IMR-90 (cell line): ENCODE measurements at regions not wholly inside any gene's neighbourhood (a gene's known extent, or its start where the extent isn't known, plus 50 kb on each side); places are given as distances from the start of the nearest gene placed in this dataset.

ENCODE experiments used
- ATAC-seq: fragments of 200-7000 bp; cut with Tn5 transposase; 2 replicates; pipeline ENCODE4 v1.9.1; 2020; ENCODE audit warnings: low read depth, mild to moderate bottlenecking, moderate library complexity
- BruUV-seq: library from RNA; stranded (reverse); fragments of 400-500 nt; replicated peaks from 2 replicates; lab custom pipeline; 2021; lab: Mats Ljungman, UMichigan
- CTCF ChIA-PET: fragments of 300-600 bp; formaldehyde crosslinking; extraction: SDS; loops from one replicate; lab custom pipeline; 2021; ENCODE audit warnings: antibody characterized with exemption; lab: Yijun Ruan, JAX
- POLR2A ChIA-PET: fragments of 300-600 bp; sonication (Branson Sonifier 250); formaldehyde crosslinking; loops from one replicate; lab custom pipeline; 2022; ENCODE audit warnings: antibody characterized with exemption; ENCODE audit not compliant: unreplicated experiment; lab: Charles Lee
- DNase-seq: peaks from one replicate; pipeline ENCODE4 v3.0.0; 2013
- H2AFZ ChIP-seq: replicated peaks from 2 replicates; pipeline ENCODE3; 2013; ENCODE audit warnings: low read length, mild to moderate bottlenecking; ENCODE audit not compliant: poor library complexity
- H2AK5ac ChIP-seq: 2 replicates; pipeline ENCODE4 v1.6.1; 2013; ENCODE audit warnings: low read depth, low read length, inconsistent platforms
- H2AK9ac ChIP-seq: replicated peaks from 2 replicates; pipeline ENCODE3; 2013; ENCODE audit warnings: mild to moderate bottlenecking, low read depth, low read length, moderate library complexity; ENCODE audit not compliant: poor library complexity
- H2BK120ac ChIP-seq: 2 replicates; pipeline ENCODE4 v1.6.1; 2013; ENCODE audit warnings: low read depth, low read length, inconsistent platforms
- H2BK15ac ChIP-seq: 3 replicates; pipeline ENCODE4 v1.6.1; 2013; ENCODE audit warnings: low read depth, low read length, inconsistent platforms
- H2BK20ac ChIP-seq: 2 replicates; pipeline ENCODE4 v1.6.1; 2013; ENCODE audit warnings: low read depth, mild to moderate bottlenecking, inconsistent platforms, low read length, moderate library complexity
- H2BK5ac ChIP-seq: 2 replicates; pipeline ENCODE4 v1.6.1; 2013; ENCODE audit warnings: mild to moderate bottlenecking, low read depth, low read length, inconsistent platforms; ENCODE audit not compliant: poor library complexity, severe bottlenecking
- H3K14ac ChIP-seq: replicated peaks from 2 replicates; pipeline ENCODE4 v1.6.1; 2013; ENCODE audit warnings: low read depth, low read length, inconsistent platforms
- H3K18ac ChIP-seq: 2 replicates; pipeline ENCODE4 v1.6.1; 2013; ENCODE audit warnings: low read depth, low read length, control low read depth
- H3K23ac ChIP-seq: 2 replicates; pipeline ENCODE4 v1.6.1; 2013; ENCODE audit warnings: low read depth, low read length, inconsistent platforms
- H3K27ac ChIP-seq: 2 replicates; pipeline ENCODE4 v1.5.1; 2013; ENCODE audit warnings: mild to moderate bottlenecking, control low read depth, low read length; ENCODE audit not compliant: insufficient read depth
- H3K27me3 ChIP-seq: 2 replicates; pipeline ENCODE4 v1.6.1; 2013; ENCODE audit warnings: low read length; ENCODE audit not compliant: control insufficient read depth, insufficient read depth
- H3K36me3 ChIP-seq: 2 replicates; pipeline ENCODE4 v1.6.1; 2013; ENCODE audit warnings: low read length, mixed read lengths; ENCODE audit not compliant: control insufficient read depth, insufficient read depth
- H3K4ac ChIP-seq: 2 replicates; pipeline ENCODE4 v1.6.1; 2013; ENCODE audit warnings: low read depth, low read length, inconsistent platforms
- H3K4me1 ChIP-seq: 2 replicates; pipeline ENCODE4 v1.6.1; 2013; ENCODE audit warnings: low read length, mixed read lengths; ENCODE audit not compliant: control insufficient read depth, insufficient read depth
- H3K4me2 ChIP-seq: 2 replicates; pipeline ENCODE4 v1.6.1; 2013; ENCODE audit warnings: low read depth, mild to moderate bottlenecking, control low read depth, low read length, moderate library complexity
- H3K4me3 ChIP-seq: 2 replicates; pipeline ENCODE4 v1.5.1; 2013; ENCODE audit warnings: low read depth, mild to moderate bottlenecking, control low read depth, low read length, moderate library complexity; ENCODE audit not compliant: insufficient read depth
- H3K56ac ChIP-seq: 2 replicates; pipeline ENCODE4 v1.6.1; 2013; ENCODE audit warnings: low read length, inconsistent platforms; ENCODE audit not compliant: insufficient read depth; ENCODE audit errors: extremely low read depth
- H3K79me1 ChIP-seq, 2 experiments: 2 replicates each; pipeline ENCODE4 v1.6.1; 2013; ENCODE audit warnings: low read length in 2 of 2, inconsistent platforms in 1 of 2, low read depth in 1 of 2
- H3K9ac ChIP-seq: 2 replicates; pipeline ENCODE4 v1.6.1; 2013; ENCODE audit warnings: low read depth, low read length, control low read depth
- H3K9me1 ChIP-seq: 2 replicates; pipeline ENCODE4 v1.6.1; 2013; ENCODE audit warnings: low read length, inconsistent platforms; ENCODE audit not compliant: insufficient read depth
- H3K9me3 ChIP-seq: 2 replicates; pipeline ENCODE4 v1.6.1; 2013; ENCODE audit warnings: low read length; ENCODE audit not compliant: control insufficient read depth, insufficient read depth
- H4K20me1 ChIP-seq: 2 replicates; pipeline ENCODE4 v1.6.1; 2013; ENCODE audit warnings: low read length, inconsistent platforms; ENCODE audit not compliant: insufficient read depth
- H4K5ac ChIP-seq: 2 replicates; pipeline ENCODE4 v1.6.1; 2013; ENCODE audit warnings: mild to moderate bottlenecking, low read depth, low read length, control low read depth
- H4K8ac ChIP-seq, 2 experiments: 2 replicates each; pipeline ENCODE4 v1.6.1; 2013; ENCODE audit warnings: low read depth in 2 of 2, low read length in 2 of 2, control low read depth in 1 of 2, inconsistent platforms in 1 of 2
- H4K91ac ChIP-seq: 2 replicates; pipeline ENCODE4 v1.6.1; 2013; ENCODE audit warnings: low read depth, low read length, inconsistent platforms; ENCODE audit not compliant: insufficient read depth
- CEBPB ChIP-seq: IDR thresholded peaks from 2 replicates; pipeline ENCODE4 v1.6.1; 2012; ENCODE audit warnings: low read depth, low read length, improper control_type of control experiment
- ELK1 ChIP-seq: fragments of 150-350 bp; IDR thresholded peaks from 2 replicates; pipeline ENCODE4 v1.6.1; 2016; ENCODE audit warnings: low read depth, mild to moderate bottlenecking, low read length, moderate library complexity, borderline replicate concordance
- FOS ChIP-seq: fragments of 150-350 bp; IDR thresholded peaks from 2 replicates; pipeline ENCODE4 v1.6.1; 2016; ENCODE audit warnings: low read depth, low read length
- MAFK ChIP-seq: IDR thresholded peaks from 2 replicates; pipeline ENCODE4 v1.6.1; 2012; ENCODE audit warnings: low read depth, low read length, improper control_type of control experiment
- MAZ ChIP-seq: IDR thresholded peaks from 2 replicates; pipeline ENCODE4 v1.6.1; 2012; ENCODE audit warnings: low read depth, mild to moderate bottlenecking, low read length, improper control_type of control experiment, moderate library complexity, borderline replicate concordance
- MXI1 ChIP-seq: IDR thresholded peaks from 2 replicates; pipeline ENCODE4 v1.6.1; 2012; ENCODE audit warnings: low read depth, mild to moderate bottlenecking, low read length, moderate library complexity, borderline replicate concordance
- NFE2L2 ChIP-seq: fragments of 150-350 bp; IDR thresholded peaks from 2 replicates; pipeline ENCODE4 v1.6.1; 2016; ENCODE audit warnings: low read depth, mild to moderate bottlenecking, low read length
- POLR2A ChIP-seq: IDR thresholded peaks from 2 replicates; pipeline ENCODE4 v1.6.1; 2012; ENCODE audit warnings: mild to moderate bottlenecking, low read depth, low read length
- RAD21 ChIP-seq: IDR thresholded peaks from 2 replicates; pipeline ENCODE4 v1.6.1; 2012; ENCODE audit warnings: low read length, improper control_type of control experiment
- RCOR1 ChIP-seq: IDR thresholded peaks from 2 replicates; pipeline ENCODE4 v1.6.1; 2012; ENCODE audit warnings: mild to moderate bottlenecking, low read length, improper control_type of control experiment; ENCODE audit not compliant: insufficient replicate concordance
- RFX5 ChIP-seq: IDR thresholded peaks from 2 replicates; pipeline ENCODE4 v1.8.0; 2012; ENCODE audit warnings: low read depth, mild to moderate bottlenecking, low read length, moderate library complexity
- SMC3 ChIP-seq: fragments of 150-350 bp; IDR thresholded peaks from 2 replicates; pipeline ENCODE4 v1.6.1; 2016; ENCODE audit warnings: low read depth, mild to moderate bottlenecking, antibody characterized with exemption, low read length, moderate library complexity
- WGBS, 2 experiments: methylation state at CpG; one replicate each; pipeline versions ENCODE4 v1.1.5 to v1.1.7; 2013; ENCODE audit warnings: missing lambda C conversion rate in 2 of 2; ENCODE audit not compliant: insufficient read length in 1 of 2; ENCODE audit errors: extremely low coverage in 2 of 2; 5-methylcytosine and 5-hydroxymethylcytosine counted together
- dilution Hi-C: fragments of 300-500 bp; cut with HindIII; formaldehyde crosslinking; loops from one replicate; pipeline ENCODE4 v1.14.3; 2018; ENCODE audit warnings: low sequenced_read_pairs; ENCODE audit not compliant: unreplicated experiment
- in situ Hi-C: fragments of 300-500 bp; cut with MboI; formaldehyde crosslinking; loops from 3 replicates; pipeline ENCODE4 v1.14.3; 2019; ENCODE audit warnings: low sequenced_read_pairs, inconsistent platforms, mixed read lengths
- intact Hi-C: fragments of 100-400 bp; cut with micrococcal nuclease; formaldehyde crosslinking; loops from 2 replicates; pipeline ENCODE4 v1.10.0; 2022
- TF ChIP-seq, protein P1 (sequence below): conservative IDR thresholded peaks from 2 replicates; pipeline ENCODE4 v1.5.1; 2012; ENCODE audit warnings: mild to moderate bottlenecking, low read depth, low read length, improper control_type of control experiment
- TF ChIP-seq, protein P2 (sequence below): fragments of 150-350 bp; IDR thresholded peaks from 2 replicates; pipeline ENCODE4 v1.6.1; 2017; ENCODE audit warnings: mild to moderate bottlenecking, antibody characterized with exemption, low read length, low read depth

DNA sequence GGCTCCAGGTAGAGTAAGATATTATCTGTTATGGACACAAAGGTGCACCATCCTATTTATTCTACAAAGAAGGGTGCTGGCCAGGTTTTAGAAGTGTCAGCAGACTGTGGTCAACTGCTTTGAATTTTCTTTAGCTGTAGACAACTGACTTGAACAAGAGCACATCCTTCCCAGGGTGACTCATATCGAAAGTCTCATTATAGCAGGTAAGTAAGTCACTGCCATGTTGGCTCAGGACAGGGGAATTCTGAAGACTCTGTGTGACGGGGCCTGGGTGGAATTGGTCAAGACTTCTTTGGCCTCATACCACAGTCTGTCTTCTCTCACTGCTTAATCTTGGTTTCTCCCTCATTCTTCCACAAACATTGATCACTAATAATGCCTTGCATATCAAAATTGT is 214.5 kb upstream of the CDH9 start:
- Histone ChIP-seq H4K20me1 (no peaks in the 10 kb centered on the region), H3K4me2 (no peak overlapping the region), H3K14ac (no peak overlapping the region), H2BK120ac (no peak overlapping the region), H4K91ac (no peak overlapping the region), H2AK9ac (no peak overlapping the region), H2BK20ac (no peak overlapping the region), H3K27ac (no peak overlapping the region), H3K4me1 (no peaks in the 10 kb centered on the region), H3K79me1 (no peaks in the 10 kb centered on the region), H3K4ac (no peak overlapping the region), H3K23ac (no peak overlapping the region), H3K56ac (no peak overlapping the region), H4K8ac (no peak overlapping the region), H2AFZ (no peak overlapping the region), H2BK15ac (no peak overlapping the region), H3K18ac (no peak overlapping the region), H3K4me3 (no peak overlapping the region), H2AK5ac (no peak overlapping the region), H4K5ac (no peak overlapping the region), H3K27me3 (no peaks in the 10 kb centered on the region), H3K9me3 (no peaks in the 10 kb centered on the region), H3K9me1 (no peaks in the 10 kb centered on the region), H3K36me3 (no peaks in the 10 kb centered on the region), H2BK5ac (no peak overlapping the region), H3K9ac (no peak overlapping the region)
- POLR2A ChIA-PET, result no interaction called here
- CTCF ChIA-PET, result no interaction called here
- dilution Hi-C loops (no loop called here), intact Hi-C loops (no loop called here), in situ Hi-C loops (no loop called here)
- BruUV-seq, result no TSS peak
- DNase-seq (no peak), ATAC-seq (no peak)
- no CpG with 5 or more reads among the region's 2 CpGs for WGBS, 2 experiments
- TF ChIP-seq MAZ, result no peak
- TF ChIP-seq, protein P1, sequence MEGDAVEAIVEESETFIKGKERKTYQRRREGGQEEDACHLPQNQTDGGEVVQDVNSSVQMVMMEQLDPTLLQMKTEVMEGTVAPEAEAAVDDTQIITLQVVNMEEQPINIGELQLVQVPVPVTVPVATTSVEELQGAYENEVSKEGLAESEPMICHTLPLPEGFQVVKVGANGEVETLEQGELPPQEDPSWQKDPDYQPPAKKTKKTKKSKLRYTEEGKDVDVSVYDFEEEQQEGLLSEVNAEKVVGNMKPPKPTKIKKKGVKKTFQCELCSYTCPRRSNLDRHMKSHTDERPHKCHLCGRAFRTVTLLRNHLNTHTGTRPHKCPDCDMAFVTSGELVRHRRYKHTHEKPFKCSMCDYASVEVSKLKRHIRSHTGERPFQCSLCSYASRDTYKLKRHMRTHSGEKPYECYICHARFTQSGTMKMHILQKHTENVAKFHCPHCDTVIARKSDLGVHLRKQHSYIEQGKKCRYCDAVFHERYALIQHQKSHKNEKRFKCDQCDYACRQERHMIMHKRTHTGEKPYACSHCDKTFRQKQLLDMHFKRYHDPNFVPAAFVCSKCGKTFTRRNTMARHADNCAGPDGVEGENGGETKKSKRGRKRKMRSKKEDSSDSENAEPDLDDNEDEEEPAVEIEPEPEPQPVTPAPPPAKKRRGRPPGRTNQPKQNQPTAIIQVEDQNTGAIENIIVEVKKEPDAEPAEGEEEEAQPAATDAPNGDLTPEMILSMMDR, result no peak
- no peak for TF ChIP-seq FOS
- TF ChIP-seq NFE2L2, result no peak
- TF ChIP-seq ELK1, result no peak
- TF ChIP-seq RAD21, result no peak
- TF ChIP-seq RCOR1, result no peak
- TF ChIP-seq CEBPB, result no peak
- no peak for TF ChIP-seq SMC3
- TF ChIP-seq MXI1, result no peak
- TF ChIP-seq, protein P2, sequence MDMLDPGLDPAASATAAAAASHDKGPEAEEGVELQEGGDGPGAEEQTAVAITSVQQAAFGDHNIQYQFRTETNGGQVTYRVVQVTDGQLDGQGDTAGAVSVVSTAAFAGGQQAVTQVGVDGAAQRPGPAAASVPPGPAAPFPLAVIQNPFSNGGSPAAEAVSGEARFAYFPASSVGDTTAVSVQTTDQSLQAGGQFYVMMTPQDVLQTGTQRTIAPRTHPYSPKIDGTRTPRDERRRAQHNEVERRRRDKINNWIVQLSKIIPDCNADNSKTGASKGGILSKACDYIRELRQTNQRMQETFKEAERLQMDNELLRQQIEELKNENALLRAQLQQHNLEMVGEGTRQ, result no peak
- no peak for TF ChIP-seq RFX5
- no peak for TF ChIP-seq MAFK
- TF ChIP-seq POLR2A, result no peak
